LNCaP clone FGC (cell line): ENCODE measurements at regions not wholly inside any gene's neighbourhood (a gene's known extent, or its start where the extent isn't known, plus 50 kb on each side); places are given as distances from the start of the nearest gene placed in this dataset.
"Not testable (repeated sequence)": the region's sequence is repeated elsewhere in the genome, so short reads cannot be mapped to it uniquely, and the experiment has no call there.

Experiments
- DNase-seq: peaks from one replicate; pipeline ENCODE4 v3.0.0-alpha.2; 2011; ENCODE audit warnings: low read depth
- H3K4me3 ChIP-seq: 2 replicates; pipeline ENCODE4 v1.5.1; 2011; ENCODE audit warnings: mild to moderate bottlenecking, low read depth, low read length, control low read depth
- TF ChIP-seq, protein P1 (sequence below): IDR thresholded peaks from 2 replicates; pipeline ENCODE4 v1.5.1; 2012; ENCODE audit warnings: mild to moderate bottlenecking; ENCODE audit not compliant: control insufficient read depth, insufficient read depth; ENCODE audit errors: extremely low read depth

DNA sequence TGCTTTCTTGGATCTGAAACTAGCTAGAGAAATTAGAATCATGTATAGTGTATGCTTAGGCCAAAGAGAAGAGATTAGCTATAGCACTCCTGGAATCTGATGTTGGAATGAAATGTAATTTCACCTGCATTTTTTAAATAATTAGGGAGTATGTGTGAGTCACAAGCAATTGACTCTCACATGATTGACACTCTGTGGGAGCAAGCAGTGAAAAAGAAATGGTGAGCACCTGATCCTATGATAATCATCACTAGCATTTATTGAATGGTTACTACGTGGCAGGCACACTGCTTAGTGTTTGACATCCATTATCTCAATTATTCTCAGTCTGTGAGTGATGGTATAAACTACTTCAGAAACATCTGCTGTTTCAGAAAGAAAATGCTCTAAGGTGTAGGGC is 176.6 kb downstream of the NRIP1 start:
- H3K4me3 ChIP-seq = no peak overlapping the region
- TF ChIP-seq, protein P1, sequence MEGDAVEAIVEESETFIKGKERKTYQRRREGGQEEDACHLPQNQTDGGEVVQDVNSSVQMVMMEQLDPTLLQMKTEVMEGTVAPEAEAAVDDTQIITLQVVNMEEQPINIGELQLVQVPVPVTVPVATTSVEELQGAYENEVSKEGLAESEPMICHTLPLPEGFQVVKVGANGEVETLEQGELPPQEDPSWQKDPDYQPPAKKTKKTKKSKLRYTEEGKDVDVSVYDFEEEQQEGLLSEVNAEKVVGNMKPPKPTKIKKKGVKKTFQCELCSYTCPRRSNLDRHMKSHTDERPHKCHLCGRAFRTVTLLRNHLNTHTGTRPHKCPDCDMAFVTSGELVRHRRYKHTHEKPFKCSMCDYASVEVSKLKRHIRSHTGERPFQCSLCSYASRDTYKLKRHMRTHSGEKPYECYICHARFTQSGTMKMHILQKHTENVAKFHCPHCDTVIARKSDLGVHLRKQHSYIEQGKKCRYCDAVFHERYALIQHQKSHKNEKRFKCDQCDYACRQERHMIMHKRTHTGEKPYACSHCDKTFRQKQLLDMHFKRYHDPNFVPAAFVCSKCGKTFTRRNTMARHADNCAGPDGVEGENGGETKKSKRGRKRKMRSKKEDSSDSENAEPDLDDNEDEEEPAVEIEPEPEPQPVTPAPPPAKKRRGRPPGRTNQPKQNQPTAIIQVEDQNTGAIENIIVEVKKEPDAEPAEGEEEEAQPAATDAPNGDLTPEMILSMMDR = no peak
- no peak for DNase-seq

DNA sequence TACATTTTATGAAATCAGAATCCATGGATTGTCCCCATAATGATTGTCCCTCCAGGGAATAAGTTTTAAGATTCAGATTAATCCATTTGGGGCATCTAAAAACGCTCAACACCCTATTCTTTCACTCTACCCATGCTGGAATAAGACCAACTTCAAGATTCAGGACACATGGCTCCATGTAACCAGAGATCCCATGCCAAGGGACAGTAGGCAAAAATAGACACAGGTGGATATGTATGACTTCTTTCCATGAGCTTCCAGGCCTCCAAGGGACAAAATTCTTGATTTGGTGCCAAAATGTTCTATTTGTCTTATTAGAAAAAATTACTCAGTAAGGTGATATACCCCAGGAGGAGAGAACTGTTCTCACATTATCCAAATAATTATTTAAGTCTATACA is 178.8 kb downstream of the NRIP1 start:
- TF ChIP-seq, protein P1 = no peak
- no peak for DNase-seq
- no peak overlapping the region for H3K4me3 ChIP-seq

DNA sequence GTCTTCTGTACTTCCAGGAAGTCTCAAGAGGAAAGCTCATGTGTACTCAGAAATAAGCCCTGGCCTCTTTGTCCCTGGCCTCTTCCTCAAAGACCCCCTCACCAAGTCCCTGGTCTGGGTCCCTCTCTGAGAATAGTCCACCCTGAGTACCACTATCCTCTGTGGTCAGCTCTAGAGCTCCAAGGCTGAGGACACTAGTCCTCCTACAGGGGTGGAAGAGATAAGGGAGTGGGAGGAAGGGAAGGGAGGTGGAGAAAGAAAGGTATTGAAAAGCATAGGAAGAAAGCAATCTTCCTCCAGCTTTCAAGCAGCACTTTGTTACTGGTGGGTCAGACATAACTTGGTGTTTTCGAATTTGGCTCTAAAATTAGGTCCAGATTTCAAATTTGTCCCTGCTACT is 181.4 kb downstream of the NRIP1 start:
- DNase-seq = no peak
- TF ChIP-seq, protein P1 = no peak
- H3K4me3 ChIP-seq = no peak overlapping the region

DNA sequence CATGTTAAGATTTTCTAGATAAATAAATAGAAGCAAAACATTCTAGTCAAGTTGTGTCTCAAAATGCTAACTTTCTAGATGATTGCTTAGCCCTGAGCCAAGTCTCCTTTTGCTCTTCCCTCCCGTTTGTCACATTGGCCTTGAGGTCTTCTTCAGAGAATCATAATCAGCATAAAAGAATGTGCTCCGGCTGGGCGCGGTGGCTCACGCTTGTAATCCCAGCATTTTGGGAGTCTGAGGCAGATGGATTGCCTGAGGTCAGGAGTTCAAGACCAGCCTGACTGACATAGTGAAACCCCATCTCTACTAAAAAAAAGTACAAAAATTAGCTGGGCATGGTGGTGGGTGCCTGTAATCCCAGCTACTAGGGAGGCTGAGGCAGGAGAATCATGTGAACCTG is 182.3 kb downstream of the NRIP1 start:
- DNase-seq, H3K4me3 ChIP-seq: not testable (repeated sequence)

DNA sequence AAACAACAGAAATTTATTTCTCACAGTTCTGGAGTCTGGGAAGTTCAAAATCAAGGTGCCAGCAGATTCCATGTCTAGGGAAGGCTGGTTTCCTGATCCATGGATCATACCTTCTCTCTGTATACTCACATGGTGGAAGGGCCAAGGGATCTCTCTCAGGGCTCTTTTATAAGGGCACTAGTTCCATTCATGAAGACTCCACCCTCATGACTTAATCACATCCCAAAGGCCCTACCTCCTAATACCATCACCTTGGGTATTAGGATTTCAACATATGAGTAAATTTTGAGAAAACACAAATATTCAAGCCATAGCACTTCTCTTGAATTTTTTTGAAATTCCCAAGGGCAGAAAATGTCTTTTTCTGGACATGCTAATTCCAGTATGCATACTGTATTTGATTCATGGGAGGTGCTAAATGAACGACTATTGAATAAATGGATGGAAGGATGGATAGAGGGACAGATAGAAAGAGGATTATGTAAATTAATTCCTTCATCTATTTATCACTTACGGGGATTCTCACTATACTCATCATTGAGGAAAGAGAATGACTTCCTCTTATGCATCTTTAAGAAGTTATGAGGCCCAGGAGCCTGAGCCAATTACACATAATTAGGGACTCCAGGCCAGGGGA is 182.8 kb downstream of the NRIP1 start:
- H3K4me3 ChIP-seq = no peak overlapping the region
- no peak for DNase-seq
- TF ChIP-seq, protein P1 = no peak

DNA sequence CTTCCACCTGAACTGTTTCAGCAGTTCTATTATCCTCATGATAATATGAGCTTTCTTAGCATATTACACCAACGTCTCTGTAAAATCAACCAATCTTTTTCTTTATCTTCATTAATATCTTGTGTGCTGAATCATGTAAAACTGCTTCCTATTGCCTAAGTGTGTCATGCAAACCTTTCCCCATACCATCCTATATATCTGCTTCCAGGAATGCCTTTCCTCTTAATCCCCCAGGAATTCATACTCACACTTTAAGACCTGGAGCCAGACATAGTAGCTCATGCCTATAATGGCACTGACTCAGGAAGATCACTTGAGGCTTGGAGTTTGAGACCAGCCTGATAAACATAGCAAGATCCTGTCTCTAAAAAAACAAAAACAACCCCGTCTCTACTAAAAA is 183.9 kb downstream of the NRIP1 start:
- no peak for DNase-seq
- no peak overlapping the region for H3K4me3 ChIP-seq
- TF ChIP-seq, protein P1 = no peak

DNA sequence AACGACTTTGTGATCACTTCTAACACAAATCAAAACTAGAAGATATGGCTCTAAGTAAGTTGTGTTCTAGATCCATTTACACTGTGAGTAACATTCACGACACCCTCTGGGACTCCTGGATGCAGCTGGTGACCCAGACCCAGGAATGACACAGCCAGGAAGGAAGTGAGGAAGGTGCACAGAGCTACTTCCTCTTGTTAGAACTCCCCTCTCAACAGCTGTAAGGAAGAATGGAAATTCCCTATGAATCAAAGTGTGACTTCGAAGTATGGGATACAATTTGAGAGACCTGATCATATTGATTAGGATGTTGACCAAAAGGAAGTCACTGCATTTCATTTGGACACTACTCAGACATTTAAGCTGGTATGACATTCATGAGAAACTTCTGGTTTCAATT is 185.3 kb downstream of the NRIP1 start:
- no peak overlapping the region for H3K4me3 ChIP-seq
- TF ChIP-seq, protein P1 = no peak
- DNase-seq = no peak
